Suprapubic skin (tissue), 4 donors: ENCODE measurements at regions not wholly inside any gene's neighbourhood (a gene's known extent, or its start where the extent isn't known, plus 50 kb on each side); places are given as distances from the start of the nearest gene placed in this dataset.

Experiments
- POLR2A ChIP-seq, 2 donors: fragments of 450-650 bp; IDR thresholded peaks; one replicate each; pipeline ENCODE4 v1.6.1; 2017; ENCODE audit warnings: antibody characterized with exemption in 2 of 2, mild to moderate bottlenecking in 2 of 2, moderate library complexity in 2 of 2
- POLR2AphosphoS5 ChIP-seq, 3 donors: sonication (generic); formaldehyde crosslinking; IDR thresholded peaks; one replicate each; pipeline ENCODE4 v1.6.1; 2017; ENCODE audit warnings: antibody characterized with exemption in 3 of 3
- TF ChIP-seq, protein P1 (sequence below), 2 donors: fragments of 200-600 bp in 1 of 2; fragments of 450-650 bp in 1 of 2; sonication (generic) in 1 of 2; IDR thresholded peaks; one replicate each; pipeline ENCODE4 v1.5.1; 2016 to 2019; ENCODE audit warnings: antibody characterized with exemption in 2 of 2, mild to moderate bottlenecking in 1 of 2, moderate library complexity in 1 of 2

DNA sequence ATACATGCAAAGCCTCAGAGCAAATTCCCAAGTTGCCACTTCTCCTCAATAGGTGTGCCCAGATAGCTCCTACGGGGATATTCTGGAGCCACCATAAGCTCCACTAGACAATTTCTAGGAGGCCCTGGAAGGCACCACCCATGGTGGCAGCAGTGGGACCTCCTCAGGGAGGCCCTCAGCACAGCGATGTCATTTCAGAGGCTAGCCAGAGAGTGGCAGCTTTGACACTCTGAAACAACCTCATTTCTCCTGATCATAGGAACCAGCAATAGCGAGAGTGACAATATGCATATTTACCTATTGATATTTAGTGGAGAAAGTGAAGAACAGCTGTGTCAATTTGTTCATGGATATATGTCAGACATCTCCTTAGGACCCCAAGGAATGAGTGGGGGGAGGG is 612.3 kb downstream of the SOX5 start:
- TF ChIP-seq, protein P1, sequence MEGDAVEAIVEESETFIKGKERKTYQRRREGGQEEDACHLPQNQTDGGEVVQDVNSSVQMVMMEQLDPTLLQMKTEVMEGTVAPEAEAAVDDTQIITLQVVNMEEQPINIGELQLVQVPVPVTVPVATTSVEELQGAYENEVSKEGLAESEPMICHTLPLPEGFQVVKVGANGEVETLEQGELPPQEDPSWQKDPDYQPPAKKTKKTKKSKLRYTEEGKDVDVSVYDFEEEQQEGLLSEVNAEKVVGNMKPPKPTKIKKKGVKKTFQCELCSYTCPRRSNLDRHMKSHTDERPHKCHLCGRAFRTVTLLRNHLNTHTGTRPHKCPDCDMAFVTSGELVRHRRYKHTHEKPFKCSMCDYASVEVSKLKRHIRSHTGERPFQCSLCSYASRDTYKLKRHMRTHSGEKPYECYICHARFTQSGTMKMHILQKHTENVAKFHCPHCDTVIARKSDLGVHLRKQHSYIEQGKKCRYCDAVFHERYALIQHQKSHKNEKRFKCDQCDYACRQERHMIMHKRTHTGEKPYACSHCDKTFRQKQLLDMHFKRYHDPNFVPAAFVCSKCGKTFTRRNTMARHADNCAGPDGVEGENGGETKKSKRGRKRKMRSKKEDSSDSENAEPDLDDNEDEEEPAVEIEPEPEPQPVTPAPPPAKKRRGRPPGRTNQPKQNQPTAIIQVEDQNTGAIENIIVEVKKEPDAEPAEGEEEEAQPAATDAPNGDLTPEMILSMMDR (IDR thresholded peaks at IDR 0.05) = no peak
- TF ChIP-seq POLR2A (IDR thresholded peaks at IDR 0.05) (no peak), POLR2AphosphoS5 (IDR thresholded peaks at IDR 0.05) (no peak)
